ENCODE measurements at regions not wholly inside any gene's neighbourhood (a gene's known extent, or its start where the extent isn't known, plus 50 kb on each side); places are given as distances from the start of the nearest gene placed in this dataset.

- Histone ChIP-seq H3K4me1 (ENCODE audit: control insufficient read depth, insufficient read depth, low read length) (peaks cover 3% of the 10 kb centered on the region; the same call in 1 of the 2 replicates), H3K36me3 (ENCODE audit: control insufficient read depth, insufficient read depth, low read length) (no peaks in the 10 kb centered on the region), H2BK20ac (ENCODE audit: low read depth, low read length) (peak overlapping the region; percentile 60; the same call in 1 of the 2 replicates), H4K5ac (ENCODE audit: low read depth, low read length) (no peak overlapping the region; the same call in 1 of the 2 replicates), H3K27ac (ENCODE audit: insufficient read depth, low read length) (no peak overlapping the region), H3K4ac (ENCODE audit: low read depth, low read length) (peak overlapping the region; percentile 16; the same call in 1 of the 2 replicates), H2AFZ (replicated peaks; ENCODE audit: low read length, poor library complexity) (no peak overlapping the region), H2BK15ac (ENCODE audit: low read depth, low read length) (0 out of 3 replicates have a peak overlapping the region, but pooled peaks have one; percentile 65), H3K18ac (ENCODE audit: low read depth, low read length) (peak overlapping the region; percentile 55; the same call in 1 of the 2 replicates), H3K79me1 (ENCODE audit: low read depth in 1 of 2, low read length in 2 of 2) (no peaks in the 10 kb centered on the region), H2AK5ac (ENCODE audit: low read depth, low read length) (no peak overlapping the region), H3K14ac (replicated peaks; ENCODE audit: low read depth, low read length) (0 out of 2 replicates have a peak overlapping the region, but pooled peaks have one; percentile 40), H4K20me1 (ENCODE audit: insufficient read depth, low read length) (no peaks in the 10 kb centered on the region), H3K9ac (ENCODE audit: low read depth, low read length) (no peak overlapping the region), H3K9me3 (ENCODE audit: control insufficient read depth, insufficient read depth, low read length) (no peaks in the 10 kb centered on the region), H3K9me1 (ENCODE audit: insufficient read depth, low read length) (no peaks in the 10 kb centered on the region), H4K91ac (ENCODE audit: insufficient read depth, low read depth, low read length) (no peak overlapping the region), H4K8ac (ENCODE audit: low read depth in 2 of 2, low read length in 2 of 2) (no peak overlapping the region), H2BK5ac (ENCODE audit: low read depth, low read length, poor library complexity, severe bottlenecking) (peak overlapping the region; percentile 39), H3K4me2 (ENCODE audit: low read depth, low read length) (no peak overlapping the region; the same call in 1 of the 2 replicates), H3K4me3 (ENCODE audit: insufficient read depth, low read depth, low read length) (no peak overlapping the region), H3K56ac (ENCODE audit: extremely low read depth, insufficient read depth, low read length) (no peak overlapping the region), H2AK9ac (replicated peaks; ENCODE audit: low read depth, low read length, poor library complexity) (no peak overlapping the region), H3K23ac (ENCODE audit: low read depth, low read length) (no peak overlapping the region), H2BK120ac (ENCODE audit: low read depth, low read length) (peak overlapping the region; percentile 77), H3K27me3 (ENCODE audit: control insufficient read depth, insufficient read depth, low read length) (no peaks in the 10 kb centered on the region)
- TF ChIP-seq RFX5 (IDR thresholded peaks at IDR 0.05; ENCODE audit: low read depth, low read length) (no peak), BHLHE40 (IDR thresholded peaks at IDR 0.05; ENCODE audit: low read depth, low read length) (no peak), MXI1 (IDR thresholded peaks at IDR 0.05; ENCODE audit: borderline replicate concordance, low read depth, low read length) (no peak), ELK1 (IDR thresholded peaks at IDR 0.05; ENCODE audit: borderline replicate concordance, low read depth, low read length) (no peak), MAFK (IDR thresholded peaks at IDR 0.05; ENCODE audit: low read depth, low read length) (no peak), POLR2A (IDR thresholded peaks at IDR 0.05; ENCODE audit: low read depth, low read length) (no peak), SMC3 (IDR thresholded peaks at IDR 0.05; ENCODE audit: low read depth, low read length) (no peak), CTCF (conservative IDR thresholded peaks at IDR 0.05; ENCODE audit: low read depth, low read length) (no peak), FOS (IDR thresholded peaks at IDR 0.05; ENCODE audit: low read depth, low read length) (no peak), RAD21 (IDR thresholded peaks at IDR 0.05; ENCODE audit: low read length) (no peak), CHD1 (IDR thresholded peaks at IDR 0.05; ENCODE audit: low read depth, low read length) (no peak), RCOR1 (IDR thresholded peaks at IDR 0.05; ENCODE audit: insufficient replicate concordance, low read length) (no peak), NFE2L2 (IDR thresholded peaks at IDR 0.05; ENCODE audit: low read depth, low read length) (no peak)
- dilution Hi-C loops (cut with HindIII; ENCODE audit: low sequenced_read_pairs, unreplicated experiment) = no loop called here
- no CpG with 5 or more reads among the region's 3 CpGs for WGBS, 2 experiments (ENCODE audit: extremely low coverage in 2 of 2, insufficient read length in 1 of 2)
- no peak for ATAC-seq (ENCODE audit: low read depth)
- DNase-seq = peak; percentile 3
- BruUV-seq (replicated peaks) = no TSS peak
- CTCF ChIA-PET = no interaction called here
- POLR2A ChIA-PET (ENCODE audit: unreplicated experiment) = no interaction called here
- intact Hi-C loops (cut with micrococcal nuclease) = no loop called here
- in situ Hi-C loops (cut with MboI; ENCODE audit: low sequenced_read_pairs) = no loop called here
Observed at GRCh38 chr15:36373550-36373949, 205.9 kb upstream of the CDIN1 start.

Data from IMR-90 (cell line).